ENCODE measurements at regions not wholly inside any gene's neighbourhood (a gene's known extent, or its start where the extent isn't known, plus 50 kb on each side); places are given as distances from the start of the nearest gene placed in this dataset.

- no peak for DNase-seq
Measured at GRCh38 chr5:105730982-105731381, 1939.8 kb downstream of the EFNA5 start.

- DNase-seq: no peak
Measured at GRCh38 chr5:105726093-105726492, 1944.6 kb downstream of the EFNA5 start.

- DNase-seq: no peak
Measured at GRCh38 chr5:105708442-105708841, 1962.3 kb downstream of the EFNA5 start.

GRCh38 chr5:105702323-105702722, 1968.4 kb downstream of the EFNA5 start:
- DNase-seq: no peak

GRCh38 chr5:105696440-105696839, 1974.3 kb downstream of the EFNA5 start:
- DNase-seq: no peak

- DNase-seq: no peak
Measured at GRCh38 chr5:105695941-105696340, 1974.8 kb downstream of the EFNA5 start.

- no peak for DNase-seq
Measured at GRCh38 chr5:105689596-105689995, 1981.1 kb downstream of the EFNA5 start.

GRCh38 chr5:105688227-105688792, 1982.4 kb downstream of the EFNA5 start:
- DNase-seq: no peak

GRCh38 chr5:105687493-105687892, 1983.2 kb downstream of the EFNA5 start:
- no peak for DNase-seq

GRCh38 chr5:105685884-105686283, 1984.9 kb downstream of the EFNA5 start:
- no peak for DNase-seq

GRCh38 chr5:105684799-105685198, 1985.9 kb downstream of the EFNA5 start:
- no peak for DNase-seq

GRCh38 chr5:105680858-105681475, 1989.8 kb downstream of the EFNA5 start:
- no peak for DNase-seq

GRCh38 chr5:105677291-105677690, 1993.4 kb downstream of the EFNA5 start:
- no peak for DNase-seq

- no peak for DNase-seq
Measured at GRCh38 chr5:105670596-105670995, 2000.1 kb downstream of the EFNA5 start.

- DNase-seq: no peak
Measured at GRCh38 chr5:105663671-105664070, 2007.1 kb downstream of the EFNA5 start.

- DNase-seq: no peak
Measured at GRCh38 chr5:105659396-105659795, 2011.3 kb downstream of the EFNA5 start.

GRCh38 chr5:105640328-105640727, 2030.4 kb downstream of the EFNA5 start:
- DNase-seq: no peak

- no peak for DNase-seq
Measured at GRCh38 chr5:105639511-105639910, 2031.2 kb downstream of the EFNA5 start.

- DNase-seq: no peak
Measured at GRCh38 chr5:105639068-105639467, 2031.7 kb downstream of the EFNA5 start.

GRCh38 chr5:105638437-105638836, 2032.3 kb downstream of the EFNA5 start:
- no peak for DNase-seq

GRCh38 chr5:105632043-105632442, 2038.7 kb downstream of the EFNA5 start:
- no peak for DNase-seq

- no peak for DNase-seq
Measured at GRCh38 chr5:105630803-105631202, 2039.9 kb downstream of the EFNA5 start.

- no peak for DNase-seq
Measured at GRCh38 chr5:105619725-105620124, 2051.0 kb downstream of the EFNA5 start.

- DNase-seq: no peak
Measured at GRCh38 chr5:105617436-105618215, 2053.1 kb downstream of the EFNA5 start.
